Smooth muscle cell (in vitro differentiated cells): ENCODE measurements at regions not wholly inside any gene's neighbourhood (a gene's known extent, or its start where the extent isn't known, plus 50 kb on each side); places are given as distances from the start of the nearest gene placed in this dataset.
A peak's percentile ranks its signal among the peaks of the same experiment; 100 is the strongest.

Experiments
- DNase-seq: peaks from one replicate; lab custom pipeline; 2025; ENCODE audit not compliant: unreplicated experiment; lab: John Stamatoyannopoulos, UW
- H2AFZ ChIP-seq: fragments of 200-600 bp; sonication (generic); 2 replicates; pipeline ENCODE4 v1.6.0; 2016; ENCODE audit warnings: antibody characterized with exemption, low read depth, mild to moderate bottlenecking
- H3F3A ChIP-seq: fragments of 200-600 bp; sonication (generic); 2 replicates; pipeline ENCODE4 v1.6.0; 2017; ENCODE audit warnings: antibody characterized with exemption, low read depth
- H3K27ac ChIP-seq: fragments of 200-600 bp; sonication (generic); 2 replicates; pipeline ENCODE4 v1.5.1; 2016; ENCODE audit warnings: low read depth, mild to moderate bottlenecking
- H3K27me3 ChIP-seq: fragments of 200-600 bp; sonication (generic); 2 replicates; pipeline ENCODE4 v1.6.1; 2016; ENCODE audit warnings: low read depth, mild to moderate bottlenecking
- H3K36me3 ChIP-seq: fragments of 200-600 bp; sonication (generic); 2 replicates; pipeline ENCODE4 v1.5.1; 2016; ENCODE audit warnings: low read depth
- H3K4me1 ChIP-seq: fragments of 200-600 bp; sonication (generic); 2 replicates; pipeline ENCODE4 v1.5.1; 2016; ENCODE audit warnings: low read depth
- H3K4me2 ChIP-seq: fragments of 200-600 bp; sonication (generic); 2 replicates; pipeline ENCODE4 v1.6.0; 2016; ENCODE audit warnings: mild to moderate bottlenecking
- H3K4me3 ChIP-seq: fragments of 200-600 bp; sonication (generic); 2 replicates; pipeline ENCODE4 v1.5.1; 2016; ENCODE audit warnings: mild to moderate bottlenecking
- H3K79me2 ChIP-seq: fragments of 200-600 bp; sonication (generic); 2 replicates; pipeline ENCODE4 v1.6.0; 2016; ENCODE audit warnings: low read depth, mild to moderate bottlenecking
- H3K9ac ChIP-seq: fragments of 200-600 bp; sonication (generic); 2 replicates; pipeline ENCODE4 v1.6.0; 2016; ENCODE audit warnings: low read depth
- H3K9me3 ChIP-seq: fragments of 200-600 bp; sonication (generic); replicated peaks from 2 replicates; pipeline ENCODE4 v1.5.1; 2016; ENCODE audit warnings: low read depth
- H4K20me1 ChIP-seq: fragments of 200-600 bp; sonication (generic); 2 replicates; pipeline ENCODE4 v1.6.0; 2016; ENCODE audit warnings: low read depth
- WGBS: methylation state at CpG from one replicate; pipeline ENCODE4 v1.1.7; 2016; ENCODE audit warnings: low lambda C conversion rate; 5-methylcytosine and 5-hydroxymethylcytosine counted together
- TF ChIP-seq, protein P1 (sequence below): fragments of 200-600 bp; sonication (generic); IDR thresholded peaks from 2 replicates; pipeline ENCODE4 v1.5.1; 2017; ENCODE audit warnings: borderline replicate concordance, mild to moderate bottlenecking, antibody characterized with exemption; ENCODE audit not compliant: insufficient read depth, poor library complexity, severe bottlenecking

DNA sequence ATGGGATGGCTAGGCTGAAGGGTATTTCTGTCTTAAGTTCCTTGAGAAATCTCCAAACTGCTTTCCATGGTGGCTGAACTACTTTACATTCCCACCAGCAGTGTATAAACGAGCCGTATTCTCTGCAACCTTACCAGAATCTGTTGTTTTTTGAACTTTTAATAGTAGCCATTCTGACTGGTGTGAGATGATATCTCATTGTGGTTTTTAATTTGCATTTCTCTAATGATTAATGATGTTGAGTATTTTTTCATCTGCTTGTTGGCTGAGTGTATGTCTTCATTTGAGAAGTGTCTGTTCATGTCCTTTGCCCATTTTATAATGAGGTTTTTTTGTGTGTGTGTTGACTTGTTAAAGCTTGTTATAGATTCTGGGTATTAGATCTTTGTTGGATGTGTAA lies 226.8 kb upstream of the IGFBP3 start:
- no peaks in the 10 kb centered on the region for H3K27me3 ChIP-seq
- TF ChIP-seq, protein P1, sequence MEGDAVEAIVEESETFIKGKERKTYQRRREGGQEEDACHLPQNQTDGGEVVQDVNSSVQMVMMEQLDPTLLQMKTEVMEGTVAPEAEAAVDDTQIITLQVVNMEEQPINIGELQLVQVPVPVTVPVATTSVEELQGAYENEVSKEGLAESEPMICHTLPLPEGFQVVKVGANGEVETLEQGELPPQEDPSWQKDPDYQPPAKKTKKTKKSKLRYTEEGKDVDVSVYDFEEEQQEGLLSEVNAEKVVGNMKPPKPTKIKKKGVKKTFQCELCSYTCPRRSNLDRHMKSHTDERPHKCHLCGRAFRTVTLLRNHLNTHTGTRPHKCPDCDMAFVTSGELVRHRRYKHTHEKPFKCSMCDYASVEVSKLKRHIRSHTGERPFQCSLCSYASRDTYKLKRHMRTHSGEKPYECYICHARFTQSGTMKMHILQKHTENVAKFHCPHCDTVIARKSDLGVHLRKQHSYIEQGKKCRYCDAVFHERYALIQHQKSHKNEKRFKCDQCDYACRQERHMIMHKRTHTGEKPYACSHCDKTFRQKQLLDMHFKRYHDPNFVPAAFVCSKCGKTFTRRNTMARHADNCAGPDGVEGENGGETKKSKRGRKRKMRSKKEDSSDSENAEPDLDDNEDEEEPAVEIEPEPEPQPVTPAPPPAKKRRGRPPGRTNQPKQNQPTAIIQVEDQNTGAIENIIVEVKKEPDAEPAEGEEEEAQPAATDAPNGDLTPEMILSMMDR = no peak
- no peak overlapping the region for H2AFZ ChIP-seq
- no peak overlapping the region for H3K4me3 ChIP-seq
- no peaks in the 10 kb centered on the region for H3K36me3 ChIP-seq
- DNase-seq = no peak
- WGBS = 85% methylated on average over 2 of the region's 2 CpGs
- no peaks in the 10 kb centered on the region for H3K4me1 ChIP-seq
- no peaks in the 10 kb centered on the region for H4K20me1 ChIP-seq
- no peak overlapping the region for H3K9ac ChIP-seq
- no peak overlapping the region for H3K27ac ChIP-seq
- no peaks in the 10 kb centered on the region for H3K9me3 ChIP-seq
- H3K4me2 ChIP-seq = no peak overlapping the region
- peaks cover 9% of the 10 kb centered on the region for H3F3A ChIP-seq
- H3K79me2 ChIP-seq = no peaks in the 10 kb centered on the region

DNA sequence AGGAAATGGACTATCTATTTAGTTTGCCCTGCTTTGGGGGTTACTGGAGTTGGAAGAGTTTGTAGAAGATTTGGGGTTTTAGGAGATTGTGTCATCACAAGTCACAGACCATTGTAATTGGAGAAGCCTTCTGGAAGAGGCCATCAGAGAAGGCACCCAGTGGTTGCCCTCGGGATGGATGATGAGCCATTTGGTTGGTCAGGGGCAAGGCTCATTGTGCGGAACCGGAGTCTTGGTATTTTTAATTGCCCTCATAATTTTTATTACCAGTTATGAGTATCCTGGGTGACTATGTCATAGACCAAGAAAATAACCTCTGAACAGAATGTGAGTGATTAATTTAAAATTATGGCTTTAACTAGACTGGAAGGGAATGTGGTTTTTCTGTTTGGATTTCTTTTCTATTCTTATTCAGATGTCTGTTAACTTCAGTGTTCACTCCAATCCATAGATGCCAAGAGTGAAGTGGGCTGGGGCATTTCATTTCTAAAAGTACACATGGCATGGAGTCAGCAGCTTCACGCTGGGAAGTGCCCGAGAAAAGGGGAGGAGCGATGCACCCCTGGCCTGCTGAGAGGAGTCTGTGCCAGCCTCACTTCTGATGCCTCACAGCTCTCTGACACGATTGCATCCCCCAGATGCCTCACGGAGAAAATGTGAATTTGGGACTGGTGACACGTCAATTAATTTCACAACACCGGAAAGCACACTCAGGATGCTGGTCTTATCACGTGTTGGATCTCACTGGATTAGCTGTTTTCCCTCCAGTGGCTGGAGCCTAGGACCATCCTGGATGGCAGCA lies 225.6 kb upstream of the IGFBP3 start:
- Histone ChIP-seq H4K20me1 (no peaks in the 10 kb centered on the region), H3K36me3 (no peaks in the 10 kb centered on the region), H3K4me1 (no peaks in the 10 kb centered on the region), H2AFZ (no peak overlapping the region), H3K9me3 (no peaks in the 10 kb centered on the region), H3K27me3 (no peaks in the 10 kb centered on the region), H3K4me2 (no peak overlapping the region), H3K9ac (no peak overlapping the region), H3K4me3 (no peak overlapping the region), H3K27ac (peak overlapping the region; percentile 74), H3F3A (peaks cover 9% of the 10 kb centered on the region), H3K79me2 (no peaks in the 10 kb centered on the region)
- TF ChIP-seq, protein P1 = no peak
- WGBS = 75% methylated on average over 11 of the region's 11 CpGs
- DNase-seq = no peak

DNA sequence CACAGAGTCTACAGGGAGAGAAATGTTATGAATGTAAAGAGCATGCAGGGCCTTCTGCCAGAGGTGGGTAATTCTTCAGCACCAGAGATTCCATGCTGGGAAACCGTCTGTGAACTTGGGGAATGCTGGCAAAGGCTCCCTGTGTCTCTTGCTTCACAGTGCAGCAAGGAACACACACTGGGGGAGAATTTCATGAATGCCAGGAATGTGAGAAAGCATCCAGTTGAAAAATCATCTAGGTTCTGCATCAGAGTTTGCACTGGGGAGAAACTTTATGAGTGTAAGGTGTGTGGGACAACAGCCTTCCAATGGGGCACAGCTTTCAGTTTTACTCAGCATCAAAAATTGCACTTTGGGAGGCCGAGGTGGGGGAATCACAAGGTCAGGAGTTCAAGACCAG lies 224.3 kb upstream of the IGFBP3 start:
- no peaks in the 10 kb centered on the region for H3K79me2 ChIP-seq
- no peak overlapping the region for H3K9ac ChIP-seq
- TF ChIP-seq, protein P1 = no peak
- peak overlapping the region; percentile 74 for H3K27ac ChIP-seq
- H2AFZ ChIP-seq = no peak overlapping the region
- peak overlapping the region; percentile 56 for H3K4me2 ChIP-seq
- no peaks in the 10 kb centered on the region for H3K9me3 ChIP-seq
- no peak for DNase-seq
- peaks cover 9% of the 10 kb centered on the region for H3F3A ChIP-seq
- no peak overlapping the region for H3K4me3 ChIP-seq
- H3K4me1 ChIP-seq = no peaks in the 10 kb centered on the region
- WGBS = 31% methylated on average over 2 of the region's 2 CpGs
- H3K36me3 ChIP-seq = no peaks in the 10 kb centered on the region
- H4K20me1 ChIP-seq = no peaks in the 10 kb centered on the region
- no peaks in the 10 kb centered on the region for H3K27me3 ChIP-seq
